GM19239 (cell line): ENCODE measurements at regions not wholly inside any gene's neighbourhood (a gene's known extent, or its start where the extent isn't known, plus 50 kb on each side); places are given as distances from the start of the nearest gene placed in this dataset.
"Not testable (repeated sequence)": the region's sequence is repeated elsewhere in the genome, so short reads cannot be mapped to it uniquely, and the experiment has no call there.

Experiments used
- DNase-seq: peaks from one replicate; pipeline ENCODE4 v3.0.0; 2011; ENCODE audit warnings: low spot score; ENCODE audit not compliant: insufficient read length
- FAIRE-seq: peaks from 2 replicates; lab custom pipeline; 2011; peaks lifted over from hg19 to GRCh38; lab: Jason Lieb, UNC

- DNase-seq (no peak), FAIRE-seq (no peak)
Observed at GRCh38 chr4:138113819-138114400, 128.2 kb downstream of the SLC7A11 start.

GRCh38 chr4:138112890-138113289, 129.3 kb downstream of the SLC7A11 start:
- not testable (repeated sequence) for FAIRE-seq, DNase-seq

GRCh38 chr4:138112389-138112788, 129.8 kb downstream of the SLC7A11 start:
- FAIRE-seq (no peak), DNase-seq (no peak)

GRCh38 chr4:138111462-138112000, 130.6 kb downstream of the SLC7A11 start:
- FAIRE-seq: no peak
- no peak for DNase-seq

- DNase-seq (no peak), FAIRE-seq (no peak)
Observed at GRCh38 chr4:138110815-138111214, 131.3 kb downstream of the SLC7A11 start.

GRCh38 chr4:138107023-138107422, 135.1 kb downstream of the SLC7A11 start:
- FAIRE-seq (no peak), DNase-seq (no peak)

- no peak for DNase-seq
- no peak for FAIRE-seq
Observed at GRCh38 chr4:138105331-138105730, 136.8 kb downstream of the SLC7A11 start.

GRCh38 chr4:138104284-138104680, 137.9 kb downstream of the SLC7A11 start:
- DNase-seq (no peak), FAIRE-seq (no peak)

- no peak for FAIRE-seq
- DNase-seq: no peak
Observed at GRCh38 chr4:138103597-138104283, 138.4 kb downstream of the SLC7A11 start.

- FAIRE-seq (no peak), DNase-seq (no peak)
Observed at GRCh38 chr4:138099385-138099784, 142.8 kb downstream of the SLC7A11 start.

- FAIRE-seq (no peak), DNase-seq (no peak)
Observed at GRCh38 chr4:138097912-138098600, 144.1 kb downstream of the SLC7A11 start.

- no peak for FAIRE-seq
- no peak for DNase-seq
Observed at GRCh38 chr4:138096384-138097062, 145.6 kb downstream of the SLC7A11 start.

- DNase-seq (no peak), FAIRE-seq (no peak)
Observed at GRCh38 chr4:138095378-138095777, 146.8 kb downstream of the SLC7A11 start.

- FAIRE-seq (no peak), DNase-seq (no peak)
Observed at GRCh38 chr4:138092060-138092459, 150.1 kb downstream of the SLC7A11 start.

- DNase-seq: no peak
- FAIRE-seq: no peak
Observed at GRCh38 chr4:138090918-138091676, 151.1 kb downstream of the SLC7A11 start.

- DNase-seq (peak; percentile 66), FAIRE-seq (peak; percentile 80)
Observed at GRCh38 chr4:138090150-138090917, 151.8 kb downstream of the SLC7A11 start.

GRCh38 chr4:138088449-138089208, 153.5 kb downstream of the SLC7A11 start:
- no peak for FAIRE-seq
- no peak for DNase-seq

- FAIRE-seq (no peak), DNase-seq (no peak)
Observed at GRCh38 chr4:138087066-138087719, 155.0 kb downstream of the SLC7A11 start.
